ENCODE measurements at regions not wholly inside any gene's neighbourhood (a gene's known extent, or its start where the extent isn't known, plus 50 kb on each side); places are given as distances from the start of the nearest gene placed in this dataset.

DNA sequence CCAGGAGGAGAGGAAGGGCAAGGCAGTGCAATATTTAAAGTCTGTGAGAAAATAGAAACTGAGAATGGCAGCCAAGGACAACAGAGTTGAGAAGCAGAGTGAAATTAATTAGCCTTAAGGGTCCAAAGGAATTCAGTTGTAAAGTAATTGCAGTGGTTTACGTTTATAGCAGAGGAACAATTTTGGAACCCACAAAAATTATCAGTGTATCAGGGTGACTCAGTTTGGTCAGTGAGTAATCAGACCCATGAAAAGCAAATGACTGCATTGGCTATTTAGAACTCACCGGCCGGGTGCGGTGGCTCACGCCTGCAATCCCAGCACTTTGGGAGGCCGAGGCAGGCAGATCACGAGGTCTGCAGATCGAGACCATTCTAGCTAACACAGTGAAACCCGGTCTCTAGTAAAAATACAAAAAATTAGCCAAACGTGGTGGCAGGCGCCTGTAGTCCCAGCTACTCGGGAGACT is 245.8 kb upstream of the SLC39A10 start:
- H3K4me2 ChIP-seq (replicated peaks; ENCODE audit: low read depth, low read length, poor library complexity, severe bottlenecking) = no peak overlapping the region
- CTCF ChIA-PET = no interaction called here
- Mint-ChIP-seq H3K4me3 (no peak overlapping the region), H3K4me1 (peaks cover 16% of the 10 kb centered on the region), H3K9me3 (ENCODE audit: insufficient read depth) (no peaks in the 10 kb centered on the region), H3K27me3 (no peaks in the 10 kb centered on the region), H3K27ac (no peak overlapping the region)
- intact Hi-C loops (cut with micrococcal nuclease) = no loop called here
- 94% methylated on average over 12 of the region's 12 CpGs for WGBS (ENCODE audit: insufficient coverage)
- POLR2A ChIA-PET = no interaction called here
- peaks cover 12 to 13% of the 10 kb centered on the region in 2 donors for H3K4me1 ChIP-seq (ENCODE audit: control insufficient read depth in 2 of 2, insufficient read depth in 2 of 2, low read length in 2 of 2)
- no peaks in the 10 kb centered on the region for H3K27me3 ChIP-seq (replicated peaks in 1 of 4; ENCODE audit: control extremely low read depth in 1 of 4, control insufficient read depth in 3 of 4, insufficient read depth in 4 of 4, low read length in 3 of 4)
- DNase-seq (no peak), ATAC-seq (ENCODE audit: low read depth) (no peak)
- no peak overlapping the region for H3K4me3 ChIP-seq (ENCODE audit: control extremely low read depth in 1 of 5, extremely low read depth in 1 of 5, insufficient read depth in 1 of 5, low read depth in 2 of 5, low read length in 4 of 5)
- H3K27ac ChIP-seq (ENCODE audit: low read length in 2 of 2) = no peak overlapping the region
- no peaks in the 10 kb centered on the region for H4K20me1 ChIP-seq (ENCODE audit: control insufficient read depth, insufficient read depth, low read length, poor library complexity, severe bottlenecking)
- no peaks in the 10 kb centered on the region for H3K79me2 ChIP-seq (ENCODE audit: control insufficient read depth, insufficient read depth, low read length)
- TF ChIP-seq EZH2 (IDR thresholded peaks at IDR 0.05; ENCODE audit: borderline replicate concordance, insufficient read depth, low read depth, low read length, poor library complexity, severe bottlenecking) = no peak
- TF ChIP-seq, protein P1, sequence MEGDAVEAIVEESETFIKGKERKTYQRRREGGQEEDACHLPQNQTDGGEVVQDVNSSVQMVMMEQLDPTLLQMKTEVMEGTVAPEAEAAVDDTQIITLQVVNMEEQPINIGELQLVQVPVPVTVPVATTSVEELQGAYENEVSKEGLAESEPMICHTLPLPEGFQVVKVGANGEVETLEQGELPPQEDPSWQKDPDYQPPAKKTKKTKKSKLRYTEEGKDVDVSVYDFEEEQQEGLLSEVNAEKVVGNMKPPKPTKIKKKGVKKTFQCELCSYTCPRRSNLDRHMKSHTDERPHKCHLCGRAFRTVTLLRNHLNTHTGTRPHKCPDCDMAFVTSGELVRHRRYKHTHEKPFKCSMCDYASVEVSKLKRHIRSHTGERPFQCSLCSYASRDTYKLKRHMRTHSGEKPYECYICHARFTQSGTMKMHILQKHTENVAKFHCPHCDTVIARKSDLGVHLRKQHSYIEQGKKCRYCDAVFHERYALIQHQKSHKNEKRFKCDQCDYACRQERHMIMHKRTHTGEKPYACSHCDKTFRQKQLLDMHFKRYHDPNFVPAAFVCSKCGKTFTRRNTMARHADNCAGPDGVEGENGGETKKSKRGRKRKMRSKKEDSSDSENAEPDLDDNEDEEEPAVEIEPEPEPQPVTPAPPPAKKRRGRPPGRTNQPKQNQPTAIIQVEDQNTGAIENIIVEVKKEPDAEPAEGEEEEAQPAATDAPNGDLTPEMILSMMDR (IDR thresholded peaks at IDR 0.05) = no peak
- H3K36me3 ChIP-seq (replicated peaks in 1 of 2; ENCODE audit: control extremely low read depth in 1 of 2, control insufficient read depth in 1 of 2, extremely low read depth in 1 of 2, insufficient read depth in 2 of 2, low read length in 1 of 2) = no peaks in the 10 kb centered on the region
- H3K9me3 ChIP-seq (ENCODE audit: control extremely low read depth in 1 of 3, control insufficient read depth in 2 of 3, insufficient read depth in 1 of 3, low read length in 2 of 3) = no peaks in the 10 kb centered on the region
- H2AFZ ChIP-seq (ENCODE audit: insufficient read depth, low read depth, low read length, poor library complexity, severe bottlenecking) = no peak overlapping the region
- H3K9ac ChIP-seq (ENCODE audit: low read length) = no peak overlapping the region

GRCh38 chr2:195410074-195410671 is 246.9 kb upstream of the SLC39A10 start:
- Mint-ChIP-seq H3K27ac (no peak overlapping the region), H3K9me3 (ENCODE audit: insufficient read depth) (no peaks in the 10 kb centered on the region), H3K4me3 (no peak overlapping the region), H3K27me3 (no peaks in the 10 kb centered on the region), H3K4me1 (peaks cover 16% of the 10 kb centered on the region)
- H3K9ac ChIP-seq (ENCODE audit: low read length) = no peak overlapping the region
- H2AFZ ChIP-seq (ENCODE audit: insufficient read depth, low read depth, low read length, poor library complexity, severe bottlenecking) = no peak overlapping the region
- ChIA-PET CTCF (interaction anchor here (1.2 kb wide), 1 partner anchor 251 kb away, joined by 3 read pairs; no protein-coding TSS in a partner anchor), POLR2A (no interaction called here)
- no peak overlapping the region for H3K27ac ChIP-seq (ENCODE audit: low read length in 2 of 2)
- H3K79me2 ChIP-seq (ENCODE audit: control insufficient read depth, insufficient read depth, low read length) = no peaks in the 10 kb centered on the region
- TF ChIP-seq, protein P1 (IDR thresholded peaks at IDR 0.05) = no peak
- no peak for TF ChIP-seq EZH2 (IDR thresholded peaks at IDR 0.05; ENCODE audit: borderline replicate concordance, insufficient read depth, low read depth, low read length, poor library complexity, severe bottlenecking)
- no peaks in the 10 kb centered on the region for H3K36me3 ChIP-seq (replicated peaks in 1 of 2; ENCODE audit: control extremely low read depth in 1 of 2, control insufficient read depth in 1 of 2, extremely low read depth in 1 of 2, insufficient read depth in 2 of 2, low read length in 1 of 2)
- H3K4me1 ChIP-seq (ENCODE audit: control insufficient read depth in 2 of 2, insufficient read depth in 2 of 2, low read length in 2 of 2) = peaks cover 12 to 13% of the 10 kb centered on the region in 2 donors
- DNase-seq (no peak), ATAC-seq (ENCODE audit: low read depth) (no peak)
- H3K27me3 ChIP-seq (replicated peaks in 1 of 4; ENCODE audit: control extremely low read depth in 1 of 4, control insufficient read depth in 3 of 4, insufficient read depth in 4 of 4, low read length in 3 of 4) = no peaks in the 10 kb centered on the region
- H3K9me3 ChIP-seq (ENCODE audit: control extremely low read depth in 1 of 3, control insufficient read depth in 2 of 3, insufficient read depth in 1 of 3, low read length in 2 of 3) = no peaks in the 10 kb centered on the region
- no peaks in the 10 kb centered on the region for H4K20me1 ChIP-seq (ENCODE audit: control insufficient read depth, insufficient read depth, low read length, poor library complexity, severe bottlenecking)
- H3K4me3 ChIP-seq (ENCODE audit: control extremely low read depth in 1 of 5, extremely low read depth in 1 of 5, insufficient read depth in 1 of 5, low read depth in 2 of 5, low read length in 4 of 5) = no peak overlapping the region
- H3K4me2 ChIP-seq (replicated peaks; ENCODE audit: low read depth, low read length, poor library complexity, severe bottlenecking) = no peak overlapping the region
- WGBS (ENCODE audit: insufficient coverage) = no CpG with 5 or more reads among the region's 2 CpGs
- intact Hi-C loops (cut with micrococcal nuclease) = no loop called here

All from B cell (primary cell).